ENCODE measurements at regions not wholly inside any gene's neighbourhood (a gene's known extent, or its start where the extent isn't known, plus 50 kb on each side); places are given as distances from the start of the nearest gene placed in this dataset.

GRCh38 chr17:51372345-51373004, 112.1 kb downstream of the UTP18 start:
- TF ChIP-seq CTCF (conservative IDR thresholded peaks at IDR 0.05; ENCODE audit: low read depth in 2 of 2) (no peak), JUNB (IDR thresholded peaks at IDR 0.05; ENCODE audit: unreplicated experiment) (no peak), POLR2AphosphoS5 (IDR thresholded peaks at IDR 0.05; ENCODE audit: low read depth) (no peak; the same call in 1 of the 2 replicates), CREB1 (CRISPR knock-in tag; IDR thresholded peaks at IDR 0.05; ENCODE audit: low read depth) (peak; percentile 67), ETS1 (IDR thresholded peaks at IDR 0.05) (no peak; the same call in 1 of the 2 replicates), EZH2 (IDR thresholded peaks at IDR 0.05; ENCODE audit: low read depth, unreplicated experiment) (no peak), ZNF114 (CRISPR knock-in tag; IDR thresholded peaks at IDR 0.05) (0 out of 2 replicates have a peak, but pooled peaks have one; percentile 77), EZH2phosphoT487 (IDR thresholded peaks at IDR 0.05; ENCODE audit: unreplicated experiment) (no peak), ZNF331 (CRISPR knock-in tag; IDR thresholded peaks at IDR 0.05; ENCODE audit: low read depth) (no peak)
